ENCODE measurements at regions not wholly inside any gene's neighbourhood (a gene's known extent, or its start where the extent isn't known, plus 50 kb on each side); places are given as distances from the start of the nearest gene placed in this dataset.

DNA sequence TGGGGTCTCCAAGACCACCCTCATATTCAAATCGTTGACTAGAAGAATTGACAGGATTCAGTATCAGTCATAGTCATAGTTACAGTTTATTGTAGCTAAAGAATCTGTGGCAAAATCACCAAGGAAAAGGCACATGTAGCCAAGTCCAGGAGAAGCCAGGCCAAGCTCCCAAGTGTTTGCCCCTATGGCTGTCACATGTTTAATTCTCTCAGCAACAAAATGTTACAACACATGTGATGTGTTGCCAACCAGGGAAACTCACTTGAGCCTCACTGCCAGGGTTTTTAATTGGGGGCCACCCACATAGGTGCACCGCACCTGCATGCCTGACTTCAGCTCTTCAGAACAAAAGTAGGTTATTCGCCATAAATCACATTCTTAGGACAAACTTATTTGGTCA lies 1030.9 kb upstream of the CELF2 start:
- Histone ChIP-seq H3K4me1 (ENCODE audit: control insufficient read depth, insufficient read depth, low read length, unreplicated experiment) (no peaks in the 10 kb centered on the region), H3K4me3 (ENCODE audit: low read depth, low read length) (no peak overlapping the region), H3K27ac (ENCODE audit: low read depth, low read length) (no peak overlapping the region), H3K79me2 (ENCODE audit: control insufficient read depth, insufficient read depth, low read length, unreplicated experiment) (no peaks in the 10 kb centered on the region), H2AFZ (ENCODE audit: low read length, unreplicated experiment) (no peak overlapping the region), H3K27me3 (ENCODE audit: insufficient read depth, low read length) (no peaks in the 10 kb centered on the region), H3K36me3 (ENCODE audit: insufficient read depth, low read length) (no peaks in the 10 kb centered on the region)

DNA sequence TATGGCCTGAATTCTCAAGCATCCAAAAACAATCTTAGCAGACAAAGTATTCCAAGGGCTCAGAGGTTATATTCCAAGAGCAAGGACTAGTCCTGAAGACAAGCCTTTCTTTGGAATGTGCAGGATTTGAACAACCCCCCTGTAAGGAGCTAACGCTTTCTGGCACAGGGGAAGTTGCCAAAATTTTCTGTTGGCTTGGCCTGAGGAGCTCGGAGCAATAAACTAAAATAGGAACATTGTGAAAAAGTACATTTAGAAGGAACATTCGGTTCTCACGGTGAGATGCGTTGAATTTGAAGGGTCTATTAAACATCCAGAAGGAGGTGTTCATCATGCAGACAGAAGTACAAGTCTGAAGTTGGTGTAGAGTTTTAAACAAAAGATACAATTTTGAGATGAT lies 1030.5 kb upstream of the CELF2 start:
- Histone ChIP-seq H3K27ac (ENCODE audit: low read depth, low read length) (no peak overlapping the region), H3K4me3 (ENCODE audit: low read depth, low read length) (no peak overlapping the region), H2AFZ (ENCODE audit: low read length, unreplicated experiment) (no peak overlapping the region), H3K79me2 (ENCODE audit: control insufficient read depth, insufficient read depth, low read length, unreplicated experiment) (no peaks in the 10 kb centered on the region), H3K27me3 (ENCODE audit: insufficient read depth, low read length) (no peaks in the 10 kb centered on the region), H3K4me1 (ENCODE audit: control insufficient read depth, insufficient read depth, low read length, unreplicated experiment) (no peaks in the 10 kb centered on the region), H3K36me3 (ENCODE audit: insufficient read depth, low read length) (no peaks in the 10 kb centered on the region)

DNA sequence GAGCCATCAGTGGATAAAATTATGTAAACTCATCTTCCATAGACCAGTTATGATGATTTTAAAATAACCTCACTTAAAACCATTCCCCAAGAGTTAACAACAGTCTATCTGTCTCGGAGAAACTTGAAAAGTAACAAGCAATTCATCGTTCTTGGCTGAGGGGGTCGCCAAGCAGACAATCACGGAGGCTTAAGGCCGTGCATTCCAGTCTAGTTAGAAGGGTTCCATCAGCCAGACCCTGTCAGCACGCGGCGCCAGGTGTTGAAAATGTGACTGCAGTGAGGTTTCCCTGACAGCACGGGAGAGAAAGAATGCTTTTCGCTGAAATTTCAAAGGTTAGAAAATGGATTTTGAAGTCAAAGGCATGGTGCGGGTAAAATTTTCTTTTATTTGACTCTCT lies 1025.0 kb upstream of the CELF2 start:
- H3K27ac ChIP-seq (ENCODE audit: low read depth, low read length), result no peak overlapping the region
- peak overlapping the region; percentile 52 for H2AFZ ChIP-seq (ENCODE audit: low read length, unreplicated experiment)
- H3K4me1 ChIP-seq (ENCODE audit: control insufficient read depth, insufficient read depth, low read length, unreplicated experiment), result no peaks in the 10 kb centered on the region
- H3K4me3 ChIP-seq (ENCODE audit: low read depth, low read length), result no peak overlapping the region
- no peaks in the 10 kb centered on the region for H3K79me2 ChIP-seq (ENCODE audit: control insufficient read depth, insufficient read depth, low read length, unreplicated experiment)
- H3K27me3 ChIP-seq (ENCODE audit: insufficient read depth, low read length), result no peaks in the 10 kb centered on the region
- no peaks in the 10 kb centered on the region for H3K36me3 ChIP-seq (ENCODE audit: insufficient read depth, low read length)

DNA sequence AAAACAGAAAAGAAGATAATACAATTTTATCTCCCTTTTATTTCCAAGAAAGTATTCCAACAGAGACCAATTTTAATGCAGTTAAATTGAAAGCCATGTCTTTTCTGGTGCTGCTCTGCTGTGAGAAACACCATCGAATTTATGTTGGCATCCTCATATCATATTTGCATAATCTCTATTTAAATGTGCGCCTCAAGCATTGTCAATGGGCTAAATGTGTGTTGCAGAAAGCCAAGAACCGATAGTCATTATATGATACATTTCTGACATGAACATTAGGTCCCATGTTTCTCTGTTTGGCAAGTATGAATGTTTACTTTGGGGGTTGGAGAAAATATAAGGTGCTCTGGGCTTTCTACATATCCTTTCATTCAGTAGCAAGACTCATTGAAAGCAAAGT lies 1023.5 kb upstream of the CELF2 start:
- no peaks in the 10 kb centered on the region for H3K27me3 ChIP-seq (ENCODE audit: insufficient read depth, low read length)
- no peaks in the 10 kb centered on the region for H3K36me3 ChIP-seq (ENCODE audit: insufficient read depth, low read length)
- no peaks in the 10 kb centered on the region for H3K4me1 ChIP-seq (ENCODE audit: control insufficient read depth, insufficient read depth, low read length, unreplicated experiment)
- no peaks in the 10 kb centered on the region for H3K79me2 ChIP-seq (ENCODE audit: control insufficient read depth, insufficient read depth, low read length, unreplicated experiment)
- H2AFZ ChIP-seq (ENCODE audit: low read length, unreplicated experiment), result no peak overlapping the region
- H3K4me3 ChIP-seq (ENCODE audit: low read depth, low read length), result no peak overlapping the region
- no peak overlapping the region for H3K27ac ChIP-seq (ENCODE audit: low read depth, low read length)

DNA sequence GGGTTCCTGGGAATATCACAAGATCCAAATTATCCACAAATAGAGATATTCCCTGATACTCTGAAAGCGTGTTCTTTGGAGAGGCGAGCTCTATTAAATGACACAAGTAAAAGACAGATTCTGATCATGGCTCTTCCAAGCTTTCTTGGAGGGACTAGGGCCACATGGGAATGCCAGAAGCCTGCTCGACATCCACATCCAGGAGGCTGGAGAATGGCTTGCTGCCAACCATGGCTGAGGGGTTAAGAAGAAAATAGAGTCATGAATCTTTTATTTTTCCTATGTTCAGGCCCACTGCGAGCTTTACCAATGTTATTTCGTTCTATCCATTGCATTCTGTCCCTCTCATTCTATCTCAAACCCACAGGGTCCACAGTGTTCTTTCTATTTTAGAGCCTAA lies 1018.0 kb upstream of the CELF2 start:
- H3K36me3 ChIP-seq (ENCODE audit: insufficient read depth, low read length), result no peaks in the 10 kb centered on the region
- H3K27ac ChIP-seq (ENCODE audit: low read depth, low read length), result no peak overlapping the region
- H3K27me3 ChIP-seq (ENCODE audit: insufficient read depth, low read length), result no peaks in the 10 kb centered on the region
- H3K4me3 ChIP-seq (ENCODE audit: low read depth, low read length), result no peak overlapping the region
- H2AFZ ChIP-seq (ENCODE audit: low read length, unreplicated experiment), result no peak overlapping the region
- H3K4me1 ChIP-seq (ENCODE audit: control insufficient read depth, insufficient read depth, low read length, unreplicated experiment), result no peaks in the 10 kb centered on the region
- no peaks in the 10 kb centered on the region for H3K79me2 ChIP-seq (ENCODE audit: control insufficient read depth, insufficient read depth, low read length, unreplicated experiment)

DNA sequence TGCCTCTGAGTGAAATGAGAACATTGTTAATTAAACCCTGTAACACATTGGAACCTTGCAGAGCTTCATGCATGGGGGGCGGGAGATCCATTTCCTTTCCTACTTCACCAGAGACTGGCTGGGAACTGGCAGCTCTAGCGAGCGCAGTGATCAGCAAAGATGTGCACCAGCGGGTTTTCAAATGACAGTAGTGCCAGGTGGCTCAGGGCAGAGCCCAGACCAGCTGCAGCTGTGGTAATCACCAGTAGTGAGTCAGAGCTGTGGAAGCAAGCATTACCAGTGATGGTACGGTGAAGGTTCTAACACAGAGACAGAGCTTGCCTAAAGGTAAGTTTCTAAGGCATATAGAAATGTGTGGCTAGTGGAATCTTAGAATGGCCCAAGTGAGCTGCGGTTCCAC lies 1009.7 kb upstream of the CELF2 start:
- Histone ChIP-seq H3K4me3 (ENCODE audit: low read depth, low read length) (no peak overlapping the region), H3K79me2 (ENCODE audit: control insufficient read depth, insufficient read depth, low read length, unreplicated experiment) (no peaks in the 10 kb centered on the region), H2AFZ (ENCODE audit: low read length, unreplicated experiment) (no peak overlapping the region), H3K4me1 (ENCODE audit: control insufficient read depth, insufficient read depth, low read length, unreplicated experiment) (no peaks in the 10 kb centered on the region), H3K27me3 (ENCODE audit: insufficient read depth, low read length) (no peaks in the 10 kb centered on the region), H3K36me3 (ENCODE audit: insufficient read depth, low read length) (no peaks in the 10 kb centered on the region), H3K27ac (ENCODE audit: low read depth, low read length) (no peak overlapping the region)

DNA sequence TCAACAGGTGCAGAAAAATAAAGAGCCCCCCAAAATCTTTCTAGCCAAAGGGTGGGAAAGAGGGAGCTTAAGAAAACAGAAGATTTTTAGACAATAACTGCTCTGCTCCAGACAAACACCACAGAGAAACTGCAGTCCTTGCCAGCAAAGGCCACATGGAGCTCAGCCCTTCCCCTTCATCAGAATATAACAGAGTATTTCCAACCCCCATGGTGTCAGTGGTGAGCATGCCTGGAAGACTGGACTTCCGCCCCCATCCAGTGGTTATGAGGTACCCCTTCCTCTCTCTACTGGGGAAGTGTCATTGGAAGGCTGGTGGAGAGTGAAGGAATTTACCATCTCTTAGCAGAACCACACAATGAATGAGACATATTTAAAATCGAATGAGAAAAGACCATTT lies 1007.3 kb upstream of the CELF2 start:
- H3K36me3 ChIP-seq (ENCODE audit: insufficient read depth, low read length), result no peaks in the 10 kb centered on the region
- H2AFZ ChIP-seq (ENCODE audit: low read length, unreplicated experiment), result no peak overlapping the region
- H3K27ac ChIP-seq (ENCODE audit: low read depth, low read length), result no peak overlapping the region
- no peak overlapping the region for H3K4me3 ChIP-seq (ENCODE audit: low read depth, low read length)
- no peaks in the 10 kb centered on the region for H3K4me1 ChIP-seq (ENCODE audit: control insufficient read depth, insufficient read depth, low read length, unreplicated experiment)
- no peaks in the 10 kb centered on the region for H3K27me3 ChIP-seq (ENCODE audit: insufficient read depth, low read length)
- H3K79me2 ChIP-seq (ENCODE audit: control insufficient read depth, insufficient read depth, low read length, unreplicated experiment), result no peaks in the 10 kb centered on the region

DNA sequence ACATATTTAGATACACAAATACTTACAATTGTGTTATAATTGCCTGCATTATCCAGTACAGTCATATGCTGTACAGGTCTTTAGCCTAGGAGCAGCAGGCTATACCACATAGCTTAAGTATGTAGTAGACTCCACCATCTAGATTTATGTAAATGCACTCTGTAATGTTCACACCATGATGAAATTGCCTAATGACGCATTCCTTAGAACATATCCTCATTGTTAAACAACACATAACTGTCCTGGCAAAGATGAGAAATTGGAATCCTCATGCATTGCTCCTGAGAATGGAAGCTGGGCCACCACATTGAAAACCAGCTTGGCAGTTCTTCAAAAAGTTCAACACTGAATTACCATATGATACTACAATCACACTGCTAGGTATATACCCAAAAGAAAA lies 1002.8 kb upstream of the CELF2 start:
- H3K27me3 ChIP-seq (ENCODE audit: insufficient read depth, low read length), result no peaks in the 10 kb centered on the region
- no peaks in the 10 kb centered on the region for H3K36me3 ChIP-seq (ENCODE audit: insufficient read depth, low read length)
- no peak overlapping the region for H3K27ac ChIP-seq (ENCODE audit: low read depth, low read length)
- H3K79me2 ChIP-seq (ENCODE audit: control insufficient read depth, insufficient read depth, low read length, unreplicated experiment), result no peaks in the 10 kb centered on the region
- H3K4me3 ChIP-seq (ENCODE audit: low read depth, low read length), result no peak overlapping the region
- no peak overlapping the region for H2AFZ ChIP-seq (ENCODE audit: low read length, unreplicated experiment)
- no peaks in the 10 kb centered on the region for H3K4me1 ChIP-seq (ENCODE audit: control insufficient read depth, insufficient read depth, low read length, unreplicated experiment)

DNA sequence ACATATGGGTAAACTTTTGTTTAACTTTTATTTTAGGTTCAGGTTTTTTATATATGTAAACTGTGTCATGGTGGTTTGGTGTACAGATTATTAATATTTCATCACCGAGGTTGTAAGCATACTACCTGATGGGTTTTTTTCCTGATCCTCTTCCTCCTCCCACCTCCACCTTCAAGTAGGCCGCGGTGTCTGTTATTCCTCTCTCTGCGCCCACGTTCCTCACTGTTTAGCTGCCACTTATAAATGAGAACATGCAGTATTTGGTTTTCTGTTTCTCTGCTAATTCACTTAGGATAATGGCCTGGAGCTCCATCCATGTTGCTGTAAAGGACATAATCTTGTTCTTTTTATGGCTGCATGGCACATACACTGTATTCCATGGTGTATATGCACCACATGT lies 1000.0 kb upstream of the CELF2 start:
- Histone ChIP-seq H3K4me3 (ENCODE audit: low read depth, low read length) (no peak overlapping the region), H3K27me3 (ENCODE audit: insufficient read depth, low read length) (no peaks in the 10 kb centered on the region), H3K36me3 (ENCODE audit: insufficient read depth, low read length) (0 out of 2 replicates have a peak, but pooled peaks cover 5% of the 10 kb centered on the region), H3K4me1 (ENCODE audit: control insufficient read depth, insufficient read depth, low read length, unreplicated experiment) (no peaks in the 10 kb centered on the region), H3K79me2 (ENCODE audit: control insufficient read depth, insufficient read depth, low read length, unreplicated experiment) (no peaks in the 10 kb centered on the region), H3K27ac (ENCODE audit: low read depth, low read length) (no peak overlapping the region), H2AFZ (ENCODE audit: low read length, unreplicated experiment) (no peak overlapping the region)

DNA sequence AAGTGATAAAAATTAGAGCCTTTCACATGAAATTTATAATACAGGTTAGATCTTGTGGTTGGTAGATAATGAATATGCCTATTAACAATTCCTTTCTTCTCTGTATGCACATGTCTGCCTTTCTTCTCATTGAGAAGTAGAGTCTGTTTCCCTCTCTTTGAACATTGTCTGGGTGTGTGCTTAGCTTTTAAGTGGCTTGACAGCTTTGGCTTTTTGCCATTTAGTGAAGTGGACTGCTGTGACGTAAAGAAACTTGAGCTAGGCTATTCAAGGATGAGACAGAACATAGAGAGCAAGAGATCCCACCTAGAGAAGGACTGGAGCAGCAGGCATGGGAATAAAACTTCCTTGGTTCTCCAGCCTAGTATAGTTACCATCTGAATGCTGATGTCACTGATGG lies 996.7 kb upstream of the CELF2 start:
- Histone ChIP-seq H3K79me2 (ENCODE audit: control insufficient read depth, insufficient read depth, low read length, unreplicated experiment) (no peaks in the 10 kb centered on the region), H3K27ac (ENCODE audit: low read depth, low read length) (no peak overlapping the region), H3K27me3 (ENCODE audit: insufficient read depth, low read length) (no peaks in the 10 kb centered on the region), H3K4me3 (ENCODE audit: low read depth, low read length) (no peak overlapping the region), H2AFZ (ENCODE audit: low read length, unreplicated experiment) (no peak overlapping the region), H3K4me1 (ENCODE audit: control insufficient read depth, insufficient read depth, low read length, unreplicated experiment) (no peaks in the 10 kb centered on the region), H3K36me3 (ENCODE audit: insufficient read depth, low read length) (0 out of 2 replicates have a peak, but pooled peaks cover 5% of the 10 kb centered on the region)

DNA sequence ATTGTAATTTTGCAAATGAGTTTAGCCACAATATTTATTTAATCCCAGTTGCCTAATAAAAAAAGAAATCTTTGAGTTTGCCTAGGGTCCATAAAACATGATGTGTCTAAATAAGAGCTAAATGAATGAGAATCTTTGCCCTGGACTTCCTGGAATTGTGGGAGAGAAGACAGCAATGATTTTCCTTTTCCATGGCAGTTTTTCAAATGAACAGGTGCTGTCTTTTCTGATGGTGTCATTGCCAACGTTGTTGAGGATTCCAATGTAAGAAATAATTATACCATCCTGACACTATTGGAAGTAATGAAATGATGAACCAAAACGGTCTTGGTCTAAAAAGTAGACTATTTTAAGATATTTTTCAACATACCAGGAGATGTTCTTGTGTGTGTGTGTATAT lies 984.7 kb upstream of the CELF2 start:
- Histone ChIP-seq H2AFZ (ENCODE audit: low read length, unreplicated experiment) (no peak overlapping the region), H3K27me3 (ENCODE audit: insufficient read depth, low read length) (no peaks in the 10 kb centered on the region), H3K4me3 (ENCODE audit: low read depth, low read length) (no peak overlapping the region), H3K36me3 (ENCODE audit: insufficient read depth, low read length) (no peaks in the 10 kb centered on the region), H3K27ac (ENCODE audit: low read depth, low read length) (no peak overlapping the region), H3K4me1 (ENCODE audit: control insufficient read depth, insufficient read depth, low read length, unreplicated experiment) (peaks cover 3% of the 10 kb centered on the region), H3K79me2 (ENCODE audit: control insufficient read depth, insufficient read depth, low read length, unreplicated experiment) (no peaks in the 10 kb centered on the region)

DNA sequence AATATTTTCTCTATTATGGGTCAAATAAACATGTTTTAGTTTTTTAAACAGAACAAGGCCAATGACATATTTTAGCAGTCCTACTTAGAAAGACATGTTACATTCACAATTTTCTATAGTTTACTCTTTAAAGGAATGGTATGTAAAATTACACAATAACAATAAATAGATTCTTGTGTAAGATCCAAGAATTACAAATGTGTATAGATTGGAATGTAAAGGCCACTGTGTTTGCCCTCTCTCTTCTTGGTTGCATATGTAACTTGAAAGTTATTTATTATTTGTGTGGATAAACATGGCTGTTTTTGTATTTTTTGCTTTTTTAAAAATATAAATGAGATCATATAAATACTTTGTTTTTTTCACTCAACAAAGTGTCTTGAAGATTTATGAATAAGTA lies 979.3 kb upstream of the CELF2 start:
- no peaks in the 10 kb centered on the region for H3K79me2 ChIP-seq (ENCODE audit: control insufficient read depth, insufficient read depth, low read length, unreplicated experiment)
- H3K36me3 ChIP-seq (ENCODE audit: insufficient read depth, low read length), result no peaks in the 10 kb centered on the region
- H3K4me1 ChIP-seq (ENCODE audit: control insufficient read depth, insufficient read depth, low read length, unreplicated experiment), result peaks cover 19% of the 10 kb centered on the region
- no peak overlapping the region for H3K4me3 ChIP-seq (ENCODE audit: low read depth, low read length)
- H2AFZ ChIP-seq (ENCODE audit: low read length, unreplicated experiment), result no peak overlapping the region
- no peaks in the 10 kb centered on the region for H3K27me3 ChIP-seq (ENCODE audit: insufficient read depth, low read length)
- H3K27ac ChIP-seq (ENCODE audit: low read depth, low read length), result 0 out of 2 replicates have a peak overlapping the region, but pooled peaks have one; percentile 18
